ENCODE measurements at regions not wholly inside any gene's neighbourhood (a gene's known extent, or its start where the extent isn't known, plus 50 kb on each side); places are given as distances from the start of the nearest gene placed in this dataset.

GRCh38 chr22:27257987-27258386, 543.6 kb downstream of the MN1 start:
- DNase-seq (ENCODE audit: low spot score), result no peak
- Histone ChIP-seq H3K36me3 (replicated peaks in 1 of 2; ENCODE audit: control insufficient read depth in 2 of 2, insufficient read depth in 2 of 2, low read length in 2 of 2) (no peaks in the 10 kb centered on the region), H3K27me3 (ENCODE audit: control insufficient read depth in 3 of 3, insufficient read depth in 3 of 3, low read depth in 1 of 3, low read length in 3 of 3) (no peaks in the 10 kb centered on the region), H4K8ac (ENCODE audit: low read depth, low read length) (no peak overlapping the region), H3K18ac (ENCODE audit: low read length) (no peak overlapping the region), H3K4me3 (ENCODE audit: low read length in 2 of 2) (no peak overlapping the region), H2BK12ac (ENCODE audit: low read length) (no peak overlapping the region), H2AFZ (ENCODE audit: low read length) (no peak overlapping the region), H3K27ac (replicated peaks; ENCODE audit: low read length) (no peak overlapping the region), H3K4me2 (ENCODE audit: insufficient read depth, low read length, poor library complexity, severe bottlenecking) (no peak overlapping the region), H3K4me1 (ENCODE audit: control insufficient read depth in 2 of 2, insufficient read depth in 1 of 2, low read depth in 1 of 2, low read length in 2 of 2) (peaks cover 18 to 22% of the 10 kb centered on the region in 2 donors), H3K23ac (ENCODE audit: low read depth, low read length, poor library complexity) (no peak overlapping the region), H2AK5ac (ENCODE audit: low read depth, low read length) (no peak overlapping the region), H3K14ac (ENCODE audit: low read length) (no peak overlapping the region), H3K9ac (ENCODE audit: low read depth, low read length, poor library complexity) (no peak overlapping the region), H2BK120ac (ENCODE audit: low read depth, low read length) (no peak overlapping the region), H3K79me1 (ENCODE audit: low read depth, low read length) (no peaks in the 10 kb centered on the region), H2BK5ac (ENCODE audit: low read length) (no peak overlapping the region), H4K91ac (ENCODE audit: low read depth, low read length, poor library complexity) (no peak overlapping the region), H3K9me3 (replicated peaks in 1 of 2; ENCODE audit: control insufficient read depth in 2 of 2, insufficient read depth in 1 of 2, low read depth in 1 of 2, low read length in 2 of 2) (peaks cover 5 to 16% of the 10 kb centered on the region in 2 donors), H3K4ac (ENCODE audit: low read length) (no peak overlapping the region), H2BK15ac (ENCODE audit: low read length) (no peak overlapping the region)
- WGBS, 2 donors (ENCODE audit: extremely low coverage in 2 of 2, insufficient read length in 2 of 2, insufficient replicate concordance in 1 of 2), result no CpG with 5 or more reads among the region's 5 CpGs

DNA sequence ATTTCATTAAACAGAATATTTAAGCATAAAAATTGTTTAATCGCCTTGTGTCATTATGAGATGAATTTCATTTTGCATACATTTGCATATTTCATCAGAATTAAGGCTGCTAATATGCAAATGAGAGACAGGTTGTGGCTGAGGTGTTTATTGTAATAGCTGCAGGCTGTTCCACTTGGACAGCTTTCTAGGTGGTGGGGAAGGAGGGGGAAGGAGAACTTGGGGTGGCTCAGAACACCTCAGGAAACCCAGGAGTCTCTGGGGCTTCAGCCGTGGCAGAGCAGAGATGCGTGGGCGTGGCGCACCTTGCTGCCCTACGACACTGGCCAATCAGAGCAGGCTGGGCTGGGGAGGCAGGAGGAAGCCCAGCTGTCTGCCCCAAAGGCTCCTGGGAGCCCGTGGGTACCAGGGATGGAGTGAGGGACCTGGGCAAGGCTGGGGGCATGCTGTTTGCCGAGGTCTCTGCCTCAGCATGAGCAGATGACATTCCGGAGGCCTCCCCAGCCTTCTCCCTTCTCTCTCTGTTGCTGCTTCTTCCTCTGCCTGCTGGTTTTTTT, 542.9 kb downstream of the MN1 start:
- H2BK12ac ChIP-seq (ENCODE audit: low read length), result no peak overlapping the region
- no peak for DNase-seq (ENCODE audit: low spot score)
- no CpG with 5 or more reads among the region's 9 CpGs for WGBS, 2 donors (ENCODE audit: extremely low coverage in 2 of 2, insufficient read length in 2 of 2, insufficient replicate concordance in 1 of 2)

GRCh38 chr22:27259433-27259832, 542.1 kb downstream of the MN1 start:
- no CpG with 5 or more reads among the region's 8 CpGs for WGBS, 2 donors (ENCODE audit: extremely low coverage in 2 of 2, insufficient read length in 2 of 2, insufficient replicate concordance in 1 of 2)
- H3K27me3 ChIP-seq (ENCODE audit: control insufficient read depth in 3 of 3, insufficient read depth in 3 of 3, low read depth in 1 of 3, low read length in 3 of 3), result no peaks in the 10 kb centered on the region

More for the DNA sequence above, 542.9 kb downstream of the MN1 start:
- H3K9me3 ChIP-seq (replicated peaks in 1 of 2; ENCODE audit: control insufficient read depth in 2 of 2, insufficient read depth in 1 of 2, low read depth in 1 of 2, low read length in 2 of 2), result peaks cover 5 to 16% of the 10 kb centered on the region in 2 donors
- H2BK5ac ChIP-seq (ENCODE audit: low read length), result peak overlapping the region; percentile 46
- peaks cover 18 to 20% of the 10 kb centered on the region in 2 donors for H3K4me1 ChIP-seq (ENCODE audit: control insufficient read depth in 2 of 2, insufficient read depth in 1 of 2, low read depth in 1 of 2, low read length in 2 of 2)
- no peak overlapping the region for H4K8ac ChIP-seq (ENCODE audit: low read depth, low read length)
- no peaks in the 10 kb centered on the region for H3K79me1 ChIP-seq (ENCODE audit: low read depth, low read length)
- H3K4me3 ChIP-seq (ENCODE audit: low read length in 2 of 2), result no peak overlapping the region
- peak overlapping the region; percentile 37 for H3K4me2 ChIP-seq (ENCODE audit: insufficient read depth, low read length, poor library complexity, severe bottlenecking)
- H3K14ac ChIP-seq (ENCODE audit: low read length), result no peak overlapping the region
- peak overlapping the region; percentile 74 for H2BK120ac ChIP-seq (ENCODE audit: low read depth, low read length)
- H3K23ac ChIP-seq (ENCODE audit: low read depth, low read length, poor library complexity), result no peak overlapping the region
- no peaks in the 10 kb centered on the region for H3K36me3 ChIP-seq (replicated peaks in 1 of 2; ENCODE audit: control insufficient read depth in 2 of 2, insufficient read depth in 2 of 2, low read length in 2 of 2)
- no peak overlapping the region for H3K9ac ChIP-seq (ENCODE audit: low read depth, low read length, poor library complexity)
- peak overlapping the region; percentile 90 for H3K18ac ChIP-seq (ENCODE audit: low read length)
- peak overlapping the region; percentile 42 for H4K91ac ChIP-seq (ENCODE audit: low read depth, low read length, poor library complexity)
- peak overlapping the region; percentile 71 for H2AFZ ChIP-seq (ENCODE audit: low read length)
- peak overlapping the region; percentile 53 for H2BK15ac ChIP-seq (ENCODE audit: low read length)
- H3K27me3 ChIP-seq (ENCODE audit: control insufficient read depth in 3 of 3, insufficient read depth in 3 of 3, low read depth in 1 of 3, low read length in 3 of 3), result no peaks in the 10 kb centered on the region
- peak overlapping the region; percentile 85 for H2AK5ac ChIP-seq (ENCODE audit: low read depth, low read length)
- no peak overlapping the region for H3K27ac ChIP-seq (replicated peaks; ENCODE audit: low read length)
- no peak overlapping the region for H3K4ac ChIP-seq (ENCODE audit: low read length)

GRCh38 chr22:27260087-27260698, 541.4 kb downstream of the MN1 start:
- no peak overlapping the region for H3K9ac ChIP-seq (ENCODE audit: low read depth, low read length, poor library complexity)
- H2BK15ac ChIP-seq (ENCODE audit: low read length), result no peak overlapping the region
- H2BK5ac ChIP-seq (ENCODE audit: low read length), result no peak overlapping the region
- H3K4me1 ChIP-seq (ENCODE audit: control insufficient read depth in 2 of 2, insufficient read depth in 1 of 2, low read depth in 1 of 2, low read length in 2 of 2), result peaks cover 18 to 20% of the 10 kb centered on the region in 2 donors
- peak; percentile 81 for DNase-seq (ENCODE audit: low spot score)
- no peaks in the 10 kb centered on the region for H3K36me3 ChIP-seq (replicated peaks in 1 of 2; ENCODE audit: control insufficient read depth in 2 of 2, insufficient read depth in 2 of 2, low read length in 2 of 2)
- no CpG with 5 or more reads among the region's 6 CpGs for WGBS, 2 donors (ENCODE audit: extremely low coverage in 2 of 2, insufficient read length in 2 of 2, insufficient replicate concordance in 1 of 2)
- no peaks in the 10 kb centered on the region for H3K27me3 ChIP-seq (ENCODE audit: control insufficient read depth in 3 of 3, insufficient read depth in 3 of 3, low read depth in 1 of 3, low read length in 3 of 3)
- no peak overlapping the region for H2BK12ac ChIP-seq (ENCODE audit: low read length)
- no peak overlapping the region for H3K4me3 ChIP-seq (ENCODE audit: low read length in 2 of 2)
- peak overlapping the region; percentile 0 for H2AK5ac ChIP-seq (ENCODE audit: low read depth, low read length)
- no peak overlapping the region for H3K4me2 ChIP-seq (ENCODE audit: insufficient read depth, low read length, poor library complexity, severe bottlenecking)
- H3K9me3 ChIP-seq (replicated peaks in 1 of 2; ENCODE audit: control insufficient read depth in 2 of 2, insufficient read depth in 1 of 2, low read depth in 1 of 2, low read length in 2 of 2), result peaks cover 2 to 8% of the 10 kb centered on the region in 2 donors
- H2AFZ ChIP-seq (ENCODE audit: low read length), result no peak overlapping the region
- H3K14ac ChIP-seq (ENCODE audit: low read length), result no peak overlapping the region
- H2BK120ac ChIP-seq (ENCODE audit: low read depth, low read length), result no peak overlapping the region
- H4K8ac ChIP-seq (ENCODE audit: low read depth, low read length), result no peak overlapping the region
- peak overlapping the region; percentile 22 for H3K18ac ChIP-seq (ENCODE audit: low read length)
- no peak overlapping the region for H4K91ac ChIP-seq (ENCODE audit: low read depth, low read length, poor library complexity)
- H3K79me1 ChIP-seq (ENCODE audit: low read depth, low read length), result no peaks in the 10 kb centered on the region
- H3K4ac ChIP-seq (ENCODE audit: low read length), result no peak overlapping the region
- peak overlapping the region; percentile 17 for H3K27ac ChIP-seq (replicated peaks; ENCODE audit: low read length)
- no peak overlapping the region for H3K23ac ChIP-seq (ENCODE audit: low read depth, low read length, poor library complexity)

More at GRCh38 chr22:27259433-27259832, 542.1 kb downstream of the MN1 start:
- Histone ChIP-seq H4K91ac (ENCODE audit: low read depth, low read length, poor library complexity) (no peak overlapping the region), H3K79me1 (ENCODE audit: low read depth, low read length) (no peaks in the 10 kb centered on the region), H2BK120ac (ENCODE audit: low read depth, low read length) (no peak overlapping the region), H3K14ac (ENCODE audit: low read length) (no peak overlapping the region), H3K4me2 (ENCODE audit: insufficient read depth, low read length, poor library complexity, severe bottlenecking) (no peak overlapping the region), H3K9me3 (replicated peaks in 1 of 2; ENCODE audit: control insufficient read depth in 2 of 2, insufficient read depth in 1 of 2, low read depth in 1 of 2, low read length in 2 of 2) (peaks cover 5 to 16% of the 10 kb centered on the region in 2 donors), H3K9ac (ENCODE audit: low read depth, low read length, poor library complexity) (no peak overlapping the region), H3K18ac (ENCODE audit: low read length) (peak overlapping the region; percentile 76), H2BK15ac (ENCODE audit: low read length) (peak overlapping the region; percentile 13), H3K23ac (ENCODE audit: low read depth, low read length, poor library complexity) (no peak overlapping the region), H2AFZ (ENCODE audit: low read length) (peak overlapping the region; percentile 71), H3K36me3 (replicated peaks in 1 of 2; ENCODE audit: control insufficient read depth in 2 of 2, insufficient read depth in 2 of 2, low read length in 2 of 2) (no peaks in the 10 kb centered on the region), H3K4me3 (ENCODE audit: low read length in 2 of 2) (no peak overlapping the region), H2BK5ac (ENCODE audit: low read length) (peak overlapping the region; percentile 46), H2BK12ac (ENCODE audit: low read length) (peak overlapping the region; percentile 70), H3K4ac (ENCODE audit: low read length) (no peak overlapping the region), H4K8ac (ENCODE audit: low read depth, low read length) (no peak overlapping the region), H3K4me1 (ENCODE audit: control insufficient read depth in 2 of 2, insufficient read depth in 1 of 2, low read depth in 1 of 2, low read length in 2 of 2) (peaks cover 18 to 20% of the 10 kb centered on the region in 2 donors), H2AK5ac (ENCODE audit: low read depth, low read length) (peak overlapping the region; percentile 7), H3K27ac (replicated peaks; ENCODE audit: low read length) (peak overlapping the region; percentile 17)
- no peak for DNase-seq (ENCODE audit: low spot score)

Data from neuronal stem cell (in vitro differentiated cells).